Neural crest cell (in vitro differentiated cells): ENCODE measurements at regions not wholly inside any gene's neighbourhood (a gene's known extent, or its start where the extent isn't known, plus 50 kb on each side); places are given as distances from the start of the nearest gene placed in this dataset.

Source experiments
- DNase-seq: peaks from one replicate; pipeline ENCODE4 v3.0.0; 2021; ENCODE audit warnings: low read depth, mixed read lengths, low spot score
- H3K27ac Mint-ChIP-seq: one replicate; pipeline ENCODE4 v1.8.0; 2021; ENCODE audit warnings: mild to moderate bottlenecking, mixed read lengths; ENCODE audit not compliant: unreplicated experiment
- H3K27me3 Mint-ChIP-seq: 2 replicates; pipeline ENCODE4 v1.8.0; 2021; ENCODE audit warnings: low read depth, mild to moderate bottlenecking, mixed read lengths
- H3K36me3 Mint-ChIP-seq: 2 replicates; pipeline ENCODE4 v1.8.0; 2021; ENCODE audit warnings: low read depth, mild to moderate bottlenecking, mixed read lengths
- H3K4me1 Mint-ChIP-seq: 2 replicates; pipeline ENCODE4 v1.8.0; 2021; ENCODE audit warnings: mixed read lengths
- H3K4me3 Mint-ChIP-seq: one replicate; pipeline ENCODE4 v1.8.0; 2021; ENCODE audit warnings: mild to moderate bottlenecking, mixed read lengths
- H3K9me3 Mint-ChIP-seq: 2 replicates; pipeline ENCODE4 v1.8.0; 2021; ENCODE audit warnings: mixed read lengths
- CTCF ChIP-seq: fragments of 200-600 bp; sonication (generic); conservative IDR thresholded peaks from 2 replicates; pipeline ENCODE4 v1.5.0; 2021; ENCODE audit warnings: antibody characterized with exemption, mild to moderate bottlenecking

- peaks cover 6% of the 10 kb centered on the region for H3K9me3 Mint-ChIP-seq
- H3K36me3 Mint-ChIP-seq = no peaks in the 10 kb centered on the region
- H3K27me3 Mint-ChIP-seq = peaks cover 32% of the 10 kb centered on the region
- no peak for TF ChIP-seq CTCF
- no peak overlapping the region for H3K27ac Mint-ChIP-seq
- no peak for DNase-seq
- H3K4me3 Mint-ChIP-seq = no peak overlapping the region
- H3K4me1 Mint-ChIP-seq = no peaks in the 10 kb centered on the region
Observed at GRCh38 chr1:30197639-30198450, 525.5 kb downstream of the MATN1 start.

DNA sequence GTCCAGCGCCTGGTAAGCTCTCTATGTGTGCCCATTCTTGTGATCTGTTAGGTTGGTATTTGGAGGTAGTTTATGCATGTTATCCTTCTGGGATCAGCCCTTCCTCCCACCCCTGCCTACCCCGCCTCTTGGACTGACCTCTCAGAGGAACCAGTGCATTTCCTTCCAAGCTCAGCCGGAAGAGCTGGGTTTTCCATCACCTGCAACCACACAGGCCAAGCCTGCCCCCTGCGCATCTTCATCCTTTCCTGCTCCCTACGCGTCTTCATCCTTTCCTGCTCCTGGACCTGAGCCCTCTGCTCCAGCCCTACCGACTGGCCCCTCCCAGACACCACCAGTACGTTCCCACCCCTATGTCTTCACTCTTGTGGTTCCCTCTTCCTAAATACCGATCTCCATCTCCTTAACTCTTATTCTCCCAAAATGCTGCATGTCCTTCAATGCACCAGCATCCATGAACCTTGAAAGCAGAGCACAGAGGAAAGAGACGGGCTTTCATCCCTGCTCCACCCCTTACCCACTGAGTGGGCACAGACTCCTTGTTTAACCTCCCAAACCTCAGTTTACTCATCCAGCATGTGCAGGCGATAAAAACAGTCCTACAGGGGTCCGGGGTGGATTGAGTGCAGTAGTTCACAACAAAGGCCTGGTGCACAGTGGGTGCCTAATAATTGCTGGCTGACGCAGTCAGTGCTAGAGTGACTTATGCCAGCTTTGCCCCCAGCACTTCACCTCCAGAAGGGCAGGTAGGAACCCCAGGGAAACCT, 526.3 kb downstream of the MATN1 start:
- H3K36me3 Mint-ChIP-seq = no peaks in the 10 kb centered on the region
- no peaks in the 10 kb centered on the region for H3K4me1 Mint-ChIP-seq
- no peak overlapping the region for H3K27ac Mint-ChIP-seq
- peaks cover 6% of the 10 kb centered on the region for H3K9me3 Mint-ChIP-seq
- H3K4me3 Mint-ChIP-seq = no peak overlapping the region
- TF ChIP-seq CTCF = no peak
- peaks cover 30% of the 10 kb centered on the region for H3K27me3 Mint-ChIP-seq
- DNase-seq = no peak

GRCh38 chr1:30196457-30196856, 526.9 kb downstream of the MATN1 start:
- H3K36me3 Mint-ChIP-seq = no peaks in the 10 kb centered on the region
- peaks cover 30% of the 10 kb centered on the region for H3K27me3 Mint-ChIP-seq
- no peak overlapping the region for H3K27ac Mint-ChIP-seq
- TF ChIP-seq CTCF = no peak
- H3K4me1 Mint-ChIP-seq = no peaks in the 10 kb centered on the region
- peaks cover 6% of the 10 kb centered on the region for H3K9me3 Mint-ChIP-seq
- DNase-seq = no peak
- H3K4me3 Mint-ChIP-seq = no peak overlapping the region

- peaks cover 30% of the 10 kb centered on the region for H3K27me3 Mint-ChIP-seq
- no peak for TF ChIP-seq CTCF
- H3K27ac Mint-ChIP-seq = no peak overlapping the region
- no peak for DNase-seq
- H3K4me3 Mint-ChIP-seq = no peak overlapping the region
- no peaks in the 10 kb centered on the region for H3K4me1 Mint-ChIP-seq
- no peaks in the 10 kb centered on the region for H3K36me3 Mint-ChIP-seq
- peaks cover 3% of the 10 kb centered on the region for H3K9me3 Mint-ChIP-seq
Observed at GRCh38 chr1:30195424-30196134, 527.8 kb downstream of the MATN1 start.

- Mint-ChIP-seq H3K27ac (no peak overlapping the region), H3K4me3 (no peak overlapping the region), H3K4me1 (no peaks in the 10 kb centered on the region), H3K9me3 (no peaks in the 10 kb centered on the region), H3K27me3 (peaks cover 26% of the 10 kb centered on the region), H3K36me3 (no peaks in the 10 kb centered on the region)
- DNase-seq = no peak
- no peak for TF ChIP-seq CTCF
Observed at GRCh38 chr1:30194741-30195423, 528.5 kb downstream of the MATN1 start.
